ENCODE measurements at regions not wholly inside any gene's neighbourhood (a gene's known extent, or its start where the extent isn't known, plus 50 kb on each side); places are given as distances from the start of the nearest gene placed in this dataset.

GRCh38 chr4:17336524-17336961 is 175.3 kb downstream of the QDPR start:
- no peak for TF ChIP-seq EZH2 (IDR thresholded peaks at IDR 0.05)
- no peak for TF ChIP-seq POLR2AphosphoS5 (IDR thresholded peaks at IDR 0.05; ENCODE audit: borderline replicate concordance, low read depth, low read length)

All from SK-N-MC (cell line).